Hematopoietic multipotent progenitor cell treated with erythropoietin and hydrocortisone succinate and interleukin-3 and kit ligand, for 8 days (in vitro differentiated cells): ENCODE measurements at regions not wholly inside any gene's neighbourhood (a gene's known extent, or its start where the extent isn't known, plus 50 kb on each side); places are given as distances from the start of the nearest gene placed in this dataset.

Experiments
- DNase-seq: peaks from one replicate; pipeline ENCODE4 v3.0.0-alpha.2; 2015

- no peak for DNase-seq
Observed at GRCh38 chr16:86286991-86287663, 223.2 kb upstream of the FOXF1 start.

DNA sequence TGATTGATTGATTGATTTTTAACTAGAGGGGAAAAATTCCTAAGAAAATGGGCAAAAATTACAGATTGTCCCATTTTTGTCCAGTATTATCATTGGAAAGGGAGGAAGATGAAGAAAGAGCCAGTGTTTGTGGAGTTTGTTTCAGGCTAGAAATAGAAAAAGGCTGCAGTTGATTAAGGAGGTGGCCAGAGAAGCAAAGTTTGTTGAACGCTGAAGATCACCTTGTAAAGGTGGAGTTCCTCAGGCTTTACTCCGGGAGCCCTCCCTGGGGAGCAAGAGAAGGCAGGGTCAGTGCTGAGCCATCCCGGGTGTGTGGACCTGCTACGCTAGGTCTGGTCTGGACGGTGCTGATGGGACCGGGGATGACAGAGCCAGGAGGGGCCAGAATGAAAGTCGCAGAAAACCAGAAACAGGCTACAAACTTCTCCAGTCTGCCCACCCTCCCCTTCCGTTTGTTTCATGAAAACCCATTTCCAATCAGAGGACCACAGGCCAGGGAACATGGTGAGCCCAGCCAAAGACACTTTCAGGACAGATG lies 222.6 kb upstream of the FOXF1 start:
- no peak for DNase-seq

DNA sequence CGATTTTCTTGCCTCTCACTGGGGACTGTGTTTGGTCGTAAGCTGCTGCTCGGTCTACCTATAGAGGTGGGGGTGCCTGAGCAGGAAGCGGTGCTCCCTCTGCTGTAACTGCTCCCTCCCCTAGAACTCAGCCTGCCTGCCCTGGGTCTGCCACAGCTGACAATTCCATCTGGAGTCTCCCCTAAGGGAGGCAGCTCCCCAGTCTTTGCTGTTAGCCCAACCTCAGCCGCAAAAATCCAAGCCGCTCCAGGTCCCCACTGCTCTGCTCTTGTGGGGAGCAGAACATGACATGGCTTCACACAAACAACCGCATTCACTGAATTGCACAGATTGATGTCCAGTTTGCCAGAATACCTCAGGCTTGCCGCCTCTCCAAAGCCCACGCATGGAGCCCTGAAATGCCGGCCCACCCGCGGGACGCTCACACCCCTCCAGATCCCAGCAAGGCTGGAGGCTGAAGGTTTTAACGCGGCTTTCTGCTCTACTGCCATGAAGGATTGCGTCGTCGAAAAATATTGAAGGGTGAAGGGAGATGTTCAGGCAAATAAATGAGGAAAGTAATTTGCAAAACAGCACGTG lies 221.5 kb upstream of the FOXF1 start:
- no peak for DNase-seq

DNA sequence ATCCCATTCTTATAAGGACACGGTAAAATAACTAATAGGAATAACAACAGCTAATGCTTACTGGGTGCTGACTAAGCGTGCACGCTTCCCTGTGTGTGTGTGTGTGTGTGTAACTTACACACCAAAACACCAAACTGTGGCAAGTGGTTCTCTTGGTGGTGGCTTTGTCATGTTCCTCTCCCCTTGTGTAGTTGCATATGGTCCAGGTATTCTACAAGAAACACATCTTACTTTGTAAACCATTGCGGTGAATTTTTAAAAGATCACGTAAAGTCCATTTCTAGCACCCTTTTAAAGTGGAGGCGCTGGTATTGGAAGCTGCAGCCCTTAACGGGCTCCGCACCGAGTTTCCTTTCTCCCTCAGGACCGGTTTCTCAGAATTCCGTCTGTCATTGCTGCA lies 221.0 kb upstream of the FOXF1 start:
- DNase-seq = no peak

DNA sequence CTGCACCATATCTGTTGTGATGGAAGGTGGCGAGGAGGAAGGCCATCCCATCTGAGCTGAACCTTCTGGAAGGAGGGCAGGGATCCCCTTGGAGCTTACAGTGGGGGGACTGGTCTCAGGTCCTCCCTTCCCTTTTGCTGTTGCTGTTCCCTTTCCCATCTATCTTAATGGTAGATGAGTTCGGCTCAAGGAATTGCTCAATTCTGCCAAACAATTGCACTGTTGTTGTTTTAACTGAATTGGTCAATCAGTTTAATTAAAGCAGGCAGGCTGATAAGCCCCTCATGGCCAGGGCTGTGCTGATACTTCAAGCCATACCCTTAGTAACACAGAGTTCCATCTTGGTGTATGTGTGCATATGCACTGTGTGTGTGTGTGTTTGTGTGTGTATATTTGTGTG lies 220.4 kb upstream of the FOXF1 start:
- no peak for DNase-seq

- DNase-seq = no peak
Observed at GRCh38 chr16:86291491-86291890, 218.8 kb upstream of the FOXF1 start.

DNA sequence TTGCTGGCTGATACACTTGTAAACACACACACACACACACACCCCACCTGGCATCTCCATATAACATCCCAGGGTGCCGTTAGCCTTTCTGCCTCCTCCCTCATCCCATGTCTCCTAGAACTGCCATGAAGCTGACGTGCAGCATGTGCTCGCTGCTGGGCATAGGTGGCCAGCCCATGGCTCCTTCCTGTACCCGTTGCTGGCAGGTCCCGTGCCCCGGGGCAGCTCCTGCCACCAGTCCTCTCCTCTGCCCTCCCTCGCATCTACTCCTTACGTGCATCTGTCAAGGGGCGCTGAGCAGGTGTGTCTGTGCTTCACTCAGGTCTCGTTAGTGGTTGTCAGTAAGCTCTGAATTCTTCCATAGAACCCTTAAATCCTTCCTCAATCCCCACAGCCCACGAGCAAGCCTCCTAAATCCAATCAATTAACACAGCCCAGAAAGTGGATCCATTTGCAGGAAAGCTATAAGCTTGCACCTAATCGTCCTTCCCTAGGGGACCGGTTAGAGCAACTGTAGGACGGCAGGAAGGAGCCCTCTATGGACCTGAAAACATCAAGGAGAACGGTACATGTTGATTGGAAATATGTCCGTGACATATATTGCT lies 218.1 kb upstream of the FOXF1 start:
- no peak for DNase-seq

GRCh38 chr16:86292942-86293341 lies 217.4 kb upstream of the FOXF1 start:
- no peak for DNase-seq

GRCh38 chr16:86293906-86294305 lies 216.4 kb upstream of the FOXF1 start:
- no peak for DNase-seq

DNA sequence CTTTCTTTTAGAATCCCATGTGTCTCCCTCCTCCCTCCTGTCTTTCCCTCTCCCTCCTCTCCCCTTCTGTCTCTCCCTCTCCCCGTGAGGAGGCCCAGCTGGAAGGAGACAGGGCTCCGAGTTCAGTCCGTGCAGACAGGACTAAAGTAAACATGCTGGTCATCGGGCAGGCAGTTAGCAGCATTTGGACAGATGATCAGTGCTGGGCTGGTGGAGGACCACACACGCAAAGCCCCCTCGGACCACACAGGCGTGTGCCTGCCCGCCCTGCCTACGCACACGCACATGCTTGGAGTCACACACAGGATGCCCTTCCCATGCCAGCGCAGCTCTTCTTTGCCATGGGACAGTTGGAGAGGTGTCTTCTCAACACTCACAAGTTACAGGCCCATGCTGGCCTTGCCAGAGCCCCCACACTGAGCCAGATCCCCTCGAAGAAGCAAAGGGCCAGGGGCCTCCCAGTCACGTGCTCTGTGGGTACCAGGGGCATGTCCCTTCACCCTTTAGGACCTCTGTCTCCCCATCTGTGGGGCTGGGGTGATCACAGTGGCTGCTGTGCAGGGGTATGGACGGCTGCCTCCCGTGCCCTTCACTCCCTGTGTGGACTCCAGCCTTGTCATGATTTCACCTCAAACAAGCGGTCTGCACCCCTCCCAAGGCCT lies 215.7 kb upstream of the FOXF1 start:
- DNase-seq = no peak

DNA sequence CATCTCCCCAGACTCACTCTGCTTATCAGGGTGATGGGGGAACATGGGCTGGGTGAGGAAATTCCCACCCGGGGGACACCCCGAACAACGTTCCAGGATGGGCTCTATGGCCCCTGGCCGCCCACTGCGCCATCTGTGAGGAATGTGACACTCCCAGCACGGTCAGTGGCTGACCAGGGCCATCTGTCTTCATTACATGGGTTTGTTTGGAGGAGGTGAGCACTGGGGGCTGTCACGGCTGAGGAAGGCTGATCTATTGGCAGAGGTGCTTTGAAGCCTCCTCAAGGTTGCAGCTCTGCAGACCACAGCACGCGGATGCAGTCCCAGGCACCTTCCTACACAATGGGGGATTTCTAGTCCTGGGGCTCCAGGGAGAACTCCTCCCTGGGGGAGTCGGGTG lies 214.1 kb upstream of the FOXF1 start:
- no peak for DNase-seq

GRCh38 chr16:86297391-86297790 lies 212.9 kb upstream of the FOXF1 start:
- DNase-seq = no peak

DNA sequence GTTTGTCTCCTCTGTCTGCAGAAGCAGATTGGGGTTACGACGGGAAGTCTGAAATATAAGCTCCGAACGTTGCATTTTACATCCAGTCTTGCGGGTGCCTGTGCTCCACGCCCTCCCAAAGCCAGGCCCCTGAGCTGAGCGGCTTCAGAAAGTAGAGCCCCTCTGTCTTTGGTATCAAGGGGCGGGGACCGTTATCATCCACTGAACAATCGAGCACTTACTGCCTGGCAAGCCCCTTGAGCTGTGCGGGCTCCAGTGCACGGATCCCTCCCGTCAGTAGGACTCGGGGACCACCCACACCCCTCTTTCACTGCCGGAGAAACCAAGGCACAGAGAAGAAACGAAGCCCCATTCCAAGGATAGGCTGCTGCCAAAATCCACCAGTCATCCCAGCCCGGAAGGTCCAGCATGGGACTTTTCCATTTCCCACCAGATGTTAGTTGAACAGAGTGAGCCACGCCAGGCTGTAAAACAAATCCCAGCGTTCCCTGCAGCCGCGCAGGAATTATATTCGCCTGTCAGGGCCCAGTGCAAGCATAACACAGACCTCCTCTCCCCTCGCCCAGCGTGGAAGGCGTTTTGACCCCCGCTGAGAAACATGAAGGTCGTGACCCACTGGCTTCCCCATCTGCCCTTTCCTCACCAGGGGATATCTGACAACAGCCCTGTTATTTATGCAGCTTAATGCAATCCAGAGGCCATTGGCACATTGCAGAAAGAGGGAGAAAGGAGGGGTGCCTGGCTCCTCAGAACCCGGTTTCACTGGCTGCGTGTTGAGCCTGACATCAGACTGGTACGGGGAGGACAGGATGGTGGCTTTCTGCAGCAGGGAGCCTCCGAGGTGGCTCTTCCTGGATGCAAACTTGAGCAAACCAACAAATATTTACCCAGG lies 212.2 kb upstream of the FOXF1 start:
- no peak for DNase-seq

- DNase-seq = no peak
Observed at GRCh38 chr16:86298758-86299134, 211.6 kb upstream of the FOXF1 start.

- no peak for DNase-seq
Observed at GRCh38 chr16:86299882-86300610, 210.3 kb upstream of the FOXF1 start.

DNA sequence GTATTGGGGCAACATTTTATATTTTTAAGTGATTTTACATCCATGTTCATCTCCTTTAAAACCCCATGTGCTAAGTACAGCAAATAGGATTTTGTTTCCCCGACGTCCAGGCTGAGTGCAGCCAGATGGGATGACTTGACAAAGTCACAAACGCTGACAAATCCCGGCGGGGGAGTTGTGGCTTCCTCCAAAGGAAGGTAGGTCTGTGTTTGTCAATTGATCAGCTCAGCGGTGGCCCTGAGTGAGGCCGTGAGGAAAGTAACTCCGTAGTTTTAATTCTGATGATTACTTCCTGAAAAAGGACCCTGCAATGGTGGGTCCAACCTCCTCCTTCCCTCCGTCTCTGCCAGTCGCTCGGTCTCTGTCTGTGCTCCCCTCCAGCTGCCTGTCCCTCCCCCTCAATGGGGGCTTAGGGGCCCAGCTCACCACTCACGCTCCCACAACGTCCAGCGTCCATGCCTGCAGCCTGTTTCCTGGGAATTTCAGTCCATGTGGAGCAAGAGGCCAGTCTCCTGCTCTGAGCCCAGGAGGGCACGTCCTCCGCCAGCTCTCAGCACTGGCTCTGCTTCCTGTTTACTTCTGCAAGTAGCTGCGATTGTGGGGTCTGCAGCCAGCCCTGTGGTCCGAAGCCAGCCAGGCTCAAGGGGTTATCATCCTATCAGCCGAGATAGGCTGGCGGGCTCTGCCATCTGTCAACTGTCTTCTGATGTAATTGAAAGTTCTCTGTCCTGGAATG lies 209.4 kb upstream of the FOXF1 start:
- no peak for DNase-seq

DNA sequence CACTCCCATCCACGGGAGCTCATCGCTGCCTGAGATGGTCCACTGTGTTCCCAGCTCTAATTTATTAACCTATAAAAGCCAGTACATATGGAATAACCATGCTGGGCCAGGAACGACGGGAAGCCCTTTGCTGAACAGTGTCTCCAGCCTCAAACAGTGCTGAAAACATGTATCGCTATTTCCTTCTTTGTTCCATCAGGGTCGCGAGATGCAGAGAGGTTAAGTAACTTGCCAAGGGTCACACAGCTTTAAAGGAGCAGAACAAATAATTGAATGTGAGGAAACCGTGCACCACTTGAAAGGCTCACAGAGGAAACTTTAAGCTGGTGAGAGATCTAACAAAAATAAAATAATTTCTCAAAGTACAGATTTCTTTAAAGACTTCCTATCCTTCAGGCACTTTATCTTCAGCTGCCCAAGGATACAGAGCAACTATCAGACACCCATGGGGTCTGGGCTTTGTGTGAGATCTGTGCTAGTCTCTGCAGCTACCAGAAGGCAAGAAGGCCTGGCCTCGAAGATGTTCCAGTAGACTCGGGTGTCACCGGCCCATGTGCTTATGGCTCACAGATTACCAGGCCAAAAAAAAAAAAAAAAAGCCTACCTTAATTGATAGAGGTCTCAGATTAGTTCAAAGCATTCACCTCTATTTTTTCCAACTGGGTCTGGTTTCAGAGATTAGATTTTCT lies 207.8 kb upstream of the FOXF1 start:
- DNase-seq = no peak

DNA sequence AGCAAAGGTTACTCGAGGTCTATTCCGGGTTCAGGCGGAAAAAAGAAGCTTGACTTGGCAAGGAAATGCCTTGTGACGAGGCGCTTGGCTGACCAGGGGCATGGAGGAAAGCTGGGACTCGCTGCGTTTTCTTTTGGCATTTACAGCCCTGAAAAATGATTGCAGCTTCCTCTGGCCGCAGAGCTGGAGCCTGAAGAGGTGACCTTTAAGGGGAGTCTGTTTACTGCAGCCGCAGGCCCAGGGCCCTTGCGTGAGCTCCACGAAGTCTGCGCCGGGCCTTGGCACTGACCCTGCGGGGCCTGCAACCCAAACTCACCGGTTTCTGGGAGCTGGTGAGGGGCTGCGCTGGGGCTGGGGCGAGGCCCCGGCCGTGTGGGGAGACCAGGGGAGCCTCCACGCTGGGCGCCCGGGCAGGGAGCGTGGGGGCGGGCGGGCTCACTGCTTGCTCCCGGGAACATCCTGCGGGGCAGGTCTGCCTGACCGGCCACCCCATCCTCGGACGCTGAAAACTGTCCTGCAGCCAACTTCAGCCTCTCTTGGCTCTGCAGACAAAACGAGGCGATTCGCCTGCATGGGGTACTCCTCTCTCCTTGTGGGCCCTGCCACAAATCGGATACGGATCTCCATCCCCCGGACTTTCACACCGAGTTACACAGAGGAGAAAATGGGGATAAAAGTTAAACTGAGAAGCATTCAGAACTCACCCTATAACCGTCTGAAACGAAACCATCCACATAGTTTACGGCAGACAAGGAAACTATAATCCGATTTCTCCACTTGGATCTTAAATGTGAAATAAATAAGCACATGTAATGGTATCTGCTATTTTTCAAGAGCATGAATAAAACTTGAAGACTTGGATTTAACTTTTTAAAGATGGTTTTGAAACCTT lies 206.3 kb upstream of the FOXF1 start:
- DNase-seq = no peak

- no peak for DNase-seq
Observed at GRCh38 chr16:86304868-86305267, 205.5 kb upstream of the FOXF1 start.

DNA sequence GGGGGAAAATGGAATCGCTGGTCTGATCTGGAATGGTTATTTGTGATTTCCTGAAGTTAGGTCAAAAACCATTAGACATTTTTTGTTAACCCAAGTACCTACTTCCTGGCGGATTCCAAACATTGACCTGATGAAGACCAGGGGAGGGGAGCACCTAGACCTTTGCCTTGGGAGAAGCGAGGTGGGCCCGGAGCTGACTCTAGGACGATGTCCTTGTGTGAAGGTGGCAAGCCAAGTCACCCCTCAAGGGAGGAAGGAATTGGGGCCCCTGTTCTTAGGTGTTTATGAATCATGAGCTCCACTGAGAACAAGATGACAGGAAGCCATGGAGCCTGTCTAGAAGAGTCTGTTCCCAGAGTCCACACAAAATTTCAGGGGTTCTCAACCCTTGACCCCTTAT lies 204.9 kb upstream of the FOXF1 start:
- no peak for DNase-seq
